ENCODE measurements at regions not wholly inside any gene's neighbourhood (a gene's known extent, or its start where the extent isn't known, plus 50 kb on each side); places are given as distances from the start of the nearest gene placed in this dataset.

GRCh38 chr3:137099364-137100219, 141.8 kb downstream of the IL20RB start:
- H2AFZ ChIP-seq (ENCODE audit: low read depth), result no peak overlapping the region
- H3K4me3 ChIP-seq (ENCODE audit: low read depth in 2 of 2, low read length in 1 of 2), result no peak overlapping the region
- CTCF ChIA-PET, result interaction anchor here (0.8 to 3.8 kb wide), 5 partner anchors 10 to 952 kb away, joined by 3 to 20 read pairs (median 12); no protein-coding TSS in a partner anchor
- no peak overlapping the region for H3K27ac ChIP-seq (ENCODE audit: low read depth in 2 of 2, low read length in 1 of 2)
- POLR2A ChIA-PET, result no interaction called here
- H3K4me2 ChIP-seq, result no peak overlapping the region
- H3F3A ChIP-seq (replicated peaks; ENCODE audit: insufficient read depth), result no peaks in the 10 kb centered on the region
- no peaks in the 10 kb centered on the region for H3K9me2 ChIP-seq
- no peaks in the 10 kb centered on the region for H3K27me3 ChIP-seq (ENCODE audit: insufficient read depth)
- no peaks in the 10 kb centered on the region for H3K4me1 ChIP-seq (ENCODE audit: control insufficient read depth in 1 of 2, insufficient read depth in 2 of 2, low read depth in 1 of 2, low read length in 1 of 2)
- no peaks in the 10 kb centered on the region for H4K20me1 ChIP-seq (ENCODE audit: insufficient read depth)
- DNase-seq, result no peak
- no peaks in the 10 kb centered on the region for H3K9me3 ChIP-seq
- no peaks in the 10 kb centered on the region for H3K79me2 ChIP-seq (ENCODE audit: insufficient read depth)
- no peak for TF ChIP-seq JUND (IDR thresholded peaks at IDR 0.05)
- TF ChIP-seq, protein P1, sequence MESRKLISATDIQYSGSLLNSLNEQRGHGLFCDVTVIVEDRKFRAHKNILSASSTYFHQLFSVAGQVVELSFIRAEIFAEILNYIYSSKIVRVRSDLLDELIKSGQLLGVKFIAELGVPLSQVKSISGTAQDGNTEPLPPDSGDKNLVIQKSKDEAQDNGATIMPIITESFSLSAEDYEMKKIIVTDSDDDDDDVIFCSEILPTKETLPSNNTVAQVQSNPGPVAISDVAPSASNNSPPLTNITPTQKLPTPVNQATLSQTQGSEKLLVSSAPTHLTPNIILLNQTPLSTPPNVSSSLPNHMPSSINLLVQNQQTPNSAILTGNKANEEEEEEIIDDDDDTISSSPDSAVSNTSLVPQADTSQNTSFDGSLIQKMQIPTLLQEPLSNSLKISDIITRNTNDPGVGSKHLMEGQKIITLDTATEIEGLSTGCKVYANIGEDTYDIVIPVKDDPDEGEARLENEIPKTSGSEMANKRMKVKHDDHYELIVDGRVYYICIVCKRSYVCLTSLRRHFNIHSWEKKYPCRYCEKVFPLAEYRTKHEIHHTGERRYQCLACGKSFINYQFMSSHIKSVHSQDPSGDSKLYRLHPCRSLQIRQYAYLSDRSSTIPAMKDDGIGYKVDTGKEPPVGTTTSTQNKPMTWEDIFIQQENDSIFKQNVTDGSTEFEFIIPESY (IDR thresholded peaks at IDR 0.05; ENCODE audit: borderline replicate concordance, low read depth), result no peak
- no peak for TF ChIP-seq REST (IDR thresholded peaks at IDR 0.05; ENCODE audit: low read depth, low read length)
- TF ChIP-seq GABPA (IDR thresholded peaks at IDR 0.05; ENCODE audit: low read depth), result no peak
- no peak for TF ChIP-seq IRF3 (IDR thresholded peaks at IDR 0.05; ENCODE audit: low read depth, low read length)
- no peak overlapping the region for H3K9ac ChIP-seq
- WGBS (ENCODE audit: low lambda C conversion rate), result 76% methylated on average over 3 of the region's 3 CpGs
- no peaks in the 10 kb centered on the region for H3K36me3 ChIP-seq (replicated peaks in 1 of 2; ENCODE audit: control insufficient read depth in 1 of 2, insufficient read depth in 2 of 2, low read length in 1 of 2)

DNA sequence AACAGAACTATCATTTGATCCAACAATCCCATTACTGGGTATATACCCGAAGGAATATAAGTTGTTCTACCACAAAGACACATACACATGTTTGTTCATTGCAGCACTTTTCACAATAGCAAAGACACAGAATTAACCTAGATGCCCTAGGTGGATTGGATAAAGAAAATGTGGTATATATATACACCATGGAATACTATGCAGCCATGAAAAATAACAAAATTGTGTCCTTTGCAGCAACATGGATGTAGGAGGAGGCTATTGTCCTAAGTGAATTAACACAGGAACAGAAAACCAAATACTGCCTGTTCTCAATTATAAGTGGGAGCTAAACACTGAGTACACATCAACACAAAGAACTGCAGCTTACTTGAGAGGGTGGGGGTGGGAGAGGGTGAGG, 142.5 kb downstream of the IL20RB start:
- Histone ChIP-seq H3K79me2 (ENCODE audit: insufficient read depth) (no peaks in the 10 kb centered on the region), H3K27me3 (ENCODE audit: insufficient read depth) (no peaks in the 10 kb centered on the region), H3F3A (replicated peaks; ENCODE audit: insufficient read depth) (no peaks in the 10 kb centered on the region), H3K9ac (no peak overlapping the region), H3K4me2 (no peak overlapping the region), H3K4me3 (ENCODE audit: low read depth in 2 of 2, low read length in 1 of 2) (no peak overlapping the region), H4K20me1 (ENCODE audit: insufficient read depth) (no peaks in the 10 kb centered on the region), H3K36me3 (replicated peaks in 1 of 2; ENCODE audit: control insufficient read depth in 1 of 2, insufficient read depth in 2 of 2, low read length in 1 of 2) (no peaks in the 10 kb centered on the region), H3K9me3 (no peaks in the 10 kb centered on the region), H3K9me2 (no peaks in the 10 kb centered on the region), H2AFZ (ENCODE audit: low read depth) (no peak overlapping the region), H3K27ac (ENCODE audit: low read depth in 2 of 2, low read length in 1 of 2) (no peak overlapping the region), H3K4me1 (ENCODE audit: control insufficient read depth in 1 of 2, insufficient read depth in 2 of 2, low read depth in 1 of 2, low read length in 1 of 2) (no peaks in the 10 kb centered on the region)
- ChIA-PET POLR2A (no interaction called here), CTCF (interaction anchor here (1.8 to 3.8 kb wide), 4 partner anchors 10 to 952 kb away, joined by 11 to 20 read pairs (median 14); no protein-coding TSS in a partner anchor)
- DNase-seq, result no peak
- WGBS (ENCODE audit: low lambda C conversion rate), result 80% methylated on average over 1 of the region's 1 CpG
- TF ChIP-seq REST (IDR thresholded peaks at IDR 0.05; ENCODE audit: low read depth, low read length), result no peak
- no peak for TF ChIP-seq RFX5 (IDR thresholded peaks at IDR 0.05; ENCODE audit: low read length)
- TF ChIP-seq, protein P2, sequence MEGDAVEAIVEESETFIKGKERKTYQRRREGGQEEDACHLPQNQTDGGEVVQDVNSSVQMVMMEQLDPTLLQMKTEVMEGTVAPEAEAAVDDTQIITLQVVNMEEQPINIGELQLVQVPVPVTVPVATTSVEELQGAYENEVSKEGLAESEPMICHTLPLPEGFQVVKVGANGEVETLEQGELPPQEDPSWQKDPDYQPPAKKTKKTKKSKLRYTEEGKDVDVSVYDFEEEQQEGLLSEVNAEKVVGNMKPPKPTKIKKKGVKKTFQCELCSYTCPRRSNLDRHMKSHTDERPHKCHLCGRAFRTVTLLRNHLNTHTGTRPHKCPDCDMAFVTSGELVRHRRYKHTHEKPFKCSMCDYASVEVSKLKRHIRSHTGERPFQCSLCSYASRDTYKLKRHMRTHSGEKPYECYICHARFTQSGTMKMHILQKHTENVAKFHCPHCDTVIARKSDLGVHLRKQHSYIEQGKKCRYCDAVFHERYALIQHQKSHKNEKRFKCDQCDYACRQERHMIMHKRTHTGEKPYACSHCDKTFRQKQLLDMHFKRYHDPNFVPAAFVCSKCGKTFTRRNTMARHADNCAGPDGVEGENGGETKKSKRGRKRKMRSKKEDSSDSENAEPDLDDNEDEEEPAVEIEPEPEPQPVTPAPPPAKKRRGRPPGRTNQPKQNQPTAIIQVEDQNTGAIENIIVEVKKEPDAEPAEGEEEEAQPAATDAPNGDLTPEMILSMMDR (IDR thresholded peaks at IDR 0.05), result no peak
- no peak for TF ChIP-seq MAX (IDR thresholded peaks at IDR 0.05; ENCODE audit: low read depth)
- no peak for TF ChIP-seq MXI1 (IDR thresholded peaks at IDR 0.05; ENCODE audit: low read depth, low read length)

Data from SK-N-SH (cell line).